Activated naive CD8-positive, alpha-beta T cell treated with anti-CD3 and anti-CD28 coated beads, Interleukin-2, amount 50 U/mL, for 16 hours (primary cell): ENCODE measurements at regions not wholly inside any gene's neighbourhood (a gene's known extent, or its start where the extent isn't known, plus 50 kb on each side); places are given as distances from the start of the nearest gene placed in this dataset.
"Not testable (repeated sequence)": the region's sequence is repeated elsewhere in the genome, so short reads cannot be mapped to it uniquely, and the experiment has no call there.

ENCODE experiments used
- DNase-seq: peaks from one replicate; pipeline ENCODE4 v3.0.0-alpha.2; 2020; ENCODE audit warnings: low read depth, low spot score

DNA sequence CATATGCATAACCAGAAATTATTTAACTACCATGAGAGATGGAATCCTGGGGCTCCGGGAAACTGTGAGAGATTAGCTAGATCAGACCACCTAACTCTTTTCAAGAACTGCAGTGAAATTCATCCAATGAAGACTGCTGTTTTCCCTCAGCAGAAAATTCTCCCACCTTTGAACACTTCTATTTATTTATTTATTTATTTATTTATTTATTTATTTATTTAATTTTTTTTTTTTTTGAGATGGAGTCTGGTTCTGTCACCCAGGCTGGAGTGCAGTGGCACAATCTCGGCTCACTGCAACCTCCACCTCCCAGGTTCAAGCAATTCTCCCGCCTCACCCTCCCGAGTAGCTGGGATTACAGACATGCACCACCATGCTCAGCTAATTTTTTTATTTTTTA, 802.2 kb downstream of the BCL11A start:
- DNase-seq, result not testable (repeated sequence)

DNA sequence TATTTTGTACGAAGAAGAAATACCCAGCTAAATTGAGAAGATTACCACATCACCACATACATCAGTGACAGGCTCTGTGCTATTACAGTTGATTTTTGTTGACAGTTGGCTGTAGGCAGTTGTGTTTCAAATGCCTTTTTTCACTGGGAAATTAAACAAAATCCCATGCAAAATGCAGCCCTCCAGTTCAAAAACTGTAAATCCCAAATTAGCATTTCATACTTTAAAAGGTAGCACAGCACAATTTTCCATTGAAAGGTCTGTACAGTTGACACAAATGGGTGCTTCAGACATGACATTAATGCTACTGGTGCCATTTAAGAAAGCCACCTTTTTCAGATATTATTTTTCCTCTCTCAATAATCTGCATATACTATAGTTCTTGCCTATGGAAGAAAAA, 807.2 kb downstream of the BCL11A start:
- DNase-seq, result no peak

GRCh38 chr2:59745085-59745484, 808.4 kb downstream of the BCL11A start:
- DNase-seq, result no peak

- DNase-seq, result no peak
Observed at GRCh38 chr2:59744436-59744835, 809.0 kb downstream of the BCL11A start.

- no peak for DNase-seq
Observed at GRCh38 chr2:59741840-59742239, 811.6 kb downstream of the BCL11A start.

DNA sequence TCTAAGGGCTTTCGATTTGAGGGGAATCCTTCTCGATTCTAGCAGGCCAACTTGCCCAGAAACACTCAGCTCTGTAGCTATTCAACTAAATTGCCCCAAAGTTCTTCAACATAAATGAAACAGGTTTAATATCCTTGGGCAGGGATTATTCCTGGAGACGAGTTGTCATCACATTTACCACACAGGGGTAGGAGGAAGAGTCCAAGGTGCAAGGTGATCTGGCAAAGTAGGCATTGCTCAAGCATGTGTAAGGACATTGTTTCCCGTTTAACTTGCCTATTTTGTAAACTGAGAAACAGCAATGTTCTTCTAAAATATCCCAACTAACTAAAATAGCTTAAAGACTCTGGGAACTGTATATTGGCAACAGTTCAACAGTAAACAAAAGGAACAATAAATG, 814.3 kb downstream of the BCL11A start:
- DNase-seq, result no peak

DNA sequence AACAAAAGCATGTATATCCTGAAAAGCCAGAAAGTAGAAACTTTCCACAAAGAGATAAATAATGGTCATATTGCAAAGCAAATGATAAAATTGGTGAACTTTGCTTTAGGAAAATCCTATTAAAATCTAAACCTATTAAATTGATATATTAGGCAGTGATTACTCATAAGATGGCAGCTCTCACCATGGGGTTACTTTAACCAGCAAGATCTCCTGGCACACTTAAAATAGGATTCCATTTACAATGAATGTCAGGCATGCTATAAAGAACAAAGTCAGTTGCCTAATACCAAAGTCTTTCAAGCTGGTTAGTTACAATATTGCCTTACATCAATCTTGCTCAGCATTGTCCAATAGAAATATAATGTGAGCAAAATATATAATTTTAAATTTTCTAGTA, 816.2 kb downstream of the BCL11A start:
- DNase-seq, result no peak

DNA sequence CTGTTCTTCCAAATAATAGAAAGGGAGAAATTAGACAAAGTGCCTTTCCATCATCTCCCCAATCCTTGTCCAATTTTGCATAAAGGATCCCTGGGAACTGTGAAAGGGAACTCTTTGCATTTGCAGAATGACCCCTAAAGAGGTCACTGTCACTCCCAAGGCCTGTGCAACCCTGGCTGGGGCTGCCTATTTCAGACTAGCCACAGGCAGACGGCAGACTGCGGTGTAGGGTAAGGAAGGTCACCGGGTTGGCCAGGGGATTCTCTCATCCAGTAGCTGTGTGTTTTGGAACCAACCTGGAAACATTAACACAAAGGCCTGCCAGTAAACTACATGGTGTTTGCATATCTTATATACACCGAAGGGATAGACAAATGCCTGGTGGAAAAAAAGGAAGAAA, 818.7 kb downstream of the BCL11A start:
- no peak for DNase-seq

DNA sequence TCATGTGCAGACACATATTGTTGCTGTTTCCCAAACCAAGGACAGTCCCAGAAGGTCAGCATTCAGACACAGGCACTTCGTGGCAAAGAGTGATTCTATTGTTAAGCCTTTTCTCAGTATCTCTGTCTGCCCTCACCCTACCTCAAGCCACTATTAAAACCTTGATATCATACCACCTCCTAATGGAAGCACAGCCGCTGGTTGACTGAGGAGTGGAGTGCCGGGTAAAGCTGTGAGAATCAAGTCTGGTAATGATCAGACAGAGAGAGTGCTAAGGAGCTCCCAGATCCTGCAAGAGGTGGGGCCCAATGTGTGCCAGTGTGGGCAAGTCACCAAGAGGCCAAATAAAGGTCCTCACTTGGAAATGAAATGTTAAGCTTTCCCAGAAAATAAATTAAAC, 819.5 kb downstream of the BCL11A start:
- no peak for DNase-seq

DNA sequence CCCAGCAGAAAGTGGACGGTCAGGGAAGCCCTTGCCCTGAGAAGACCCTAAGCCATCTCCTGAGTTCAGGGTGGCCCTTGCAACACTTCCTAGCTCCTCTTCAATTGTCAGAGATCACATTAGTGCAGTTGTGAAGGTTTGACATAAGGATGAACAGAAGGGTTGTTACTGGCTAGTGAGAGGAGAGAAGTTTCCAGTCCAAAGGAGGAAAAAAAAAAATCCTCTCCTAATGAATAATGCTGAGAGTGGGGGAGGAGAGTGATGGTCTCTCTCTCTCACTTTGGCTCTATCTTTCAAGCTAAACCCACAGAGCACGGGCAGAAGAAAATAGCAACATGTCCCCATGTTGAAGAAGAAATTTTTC, 819.9 kb downstream of the BCL11A start:
- no peak for DNase-seq

- DNase-seq, result no peak
Observed at GRCh38 chr2:59732871-59733566, 820.4 kb downstream of the BCL11A start.

DNA sequence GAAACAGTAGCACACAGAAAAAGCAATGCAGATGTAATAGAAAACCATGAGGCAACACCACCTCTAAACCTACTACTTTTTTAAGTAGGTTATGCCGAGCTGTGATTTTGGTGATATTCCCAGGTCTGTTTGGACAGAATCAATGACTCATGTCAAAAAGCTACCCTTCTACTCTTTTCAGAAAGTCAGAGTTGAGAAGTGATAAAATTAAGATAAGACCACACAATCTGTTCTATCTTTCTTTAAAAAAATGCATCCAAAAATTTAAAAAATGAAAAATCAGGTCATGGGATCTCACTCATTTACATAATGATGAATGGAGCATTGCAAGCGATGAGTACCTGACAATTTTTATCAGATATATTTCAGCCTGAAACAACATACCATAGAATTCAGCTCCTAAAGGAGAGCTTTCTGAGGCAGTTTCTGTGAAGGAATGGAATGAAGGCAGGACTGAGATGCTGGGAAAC, 826.3 kb downstream of the BCL11A start:
- no peak for DNase-seq

DNA sequence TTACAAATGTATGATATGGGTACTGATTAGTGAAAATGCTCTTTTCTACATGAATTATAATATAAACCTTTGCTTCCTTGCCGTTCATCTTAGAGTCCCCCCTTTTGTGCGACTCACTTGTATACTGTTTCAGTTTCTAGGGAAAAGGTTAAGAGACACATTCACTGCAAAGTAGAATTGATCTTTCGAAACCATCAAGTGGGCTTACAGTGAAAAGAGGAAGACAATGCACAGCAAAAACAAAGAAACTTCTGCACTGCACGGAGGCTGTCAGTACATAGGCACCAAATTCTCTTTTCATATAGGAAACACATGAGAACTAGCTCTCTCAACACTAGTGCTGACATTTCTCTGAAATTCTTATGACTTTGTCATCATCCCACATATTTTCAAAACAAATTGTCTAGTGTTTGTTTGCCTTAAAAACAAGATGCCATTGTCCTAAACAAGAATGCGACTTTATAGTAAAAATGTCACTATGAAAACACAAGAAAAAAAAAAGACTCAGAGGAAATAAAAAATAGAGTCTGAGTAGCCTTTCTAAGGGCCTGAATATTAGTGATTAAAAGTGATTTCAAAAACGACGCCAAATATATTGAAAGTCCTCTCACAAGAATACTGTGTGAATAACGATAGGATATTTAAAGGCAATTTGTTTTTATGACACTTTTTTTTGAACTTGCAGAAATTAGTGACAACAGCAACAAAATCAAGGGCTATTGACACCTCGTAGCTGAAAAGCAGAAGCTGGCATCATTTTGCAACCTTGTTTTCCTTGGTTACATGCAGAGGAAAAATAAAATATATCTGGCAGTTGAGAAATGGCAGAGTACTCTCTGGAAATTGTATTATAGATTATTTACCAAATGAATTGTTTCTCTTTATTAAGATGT, 827.0 kb downstream of the BCL11A start:
- DNase-seq, result no peak

DNA sequence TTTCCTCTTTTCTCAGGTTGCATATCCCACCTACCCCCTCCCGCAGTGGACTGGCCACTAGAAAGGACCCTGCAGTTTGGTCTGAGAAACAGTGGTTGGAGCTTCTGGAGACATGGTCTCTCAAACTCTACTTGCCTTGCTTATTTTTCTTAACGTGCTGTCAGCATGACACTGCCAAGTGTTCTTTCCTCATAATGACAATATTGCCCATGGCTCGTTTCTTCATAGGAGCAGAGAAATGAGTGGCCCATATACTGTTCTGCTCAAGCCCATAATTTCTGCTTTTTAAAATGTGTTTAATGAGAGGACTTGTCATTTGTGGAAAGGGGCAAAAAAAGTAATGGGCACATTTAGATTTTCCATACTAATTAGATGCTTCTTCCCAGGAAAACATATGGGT, 828.7 kb downstream of the BCL11A start:
- DNase-seq, result no peak

- DNase-seq, result no peak
Observed at GRCh38 chr2:59720296-59720866, 833.1 kb downstream of the BCL11A start.

DNA sequence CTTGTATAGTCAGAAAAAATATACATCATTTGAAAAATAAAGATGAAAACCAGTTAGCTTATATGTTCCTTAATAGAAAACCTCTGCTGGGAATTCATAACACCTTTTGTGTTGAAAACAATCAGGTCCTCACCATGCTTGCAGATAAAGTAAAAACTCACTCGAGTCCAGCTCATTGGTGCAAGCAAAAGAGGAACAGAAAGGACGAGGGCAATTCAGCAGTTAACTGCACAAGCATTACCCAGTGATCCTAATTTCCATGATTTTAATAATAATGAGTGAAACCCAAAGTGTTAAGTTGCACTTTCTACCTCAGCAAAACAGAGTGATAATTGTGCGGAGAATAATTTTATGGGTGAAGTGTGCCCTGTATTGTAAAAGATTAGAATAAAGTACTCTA, 839.9 kb downstream of the BCL11A start:
- DNase-seq, result no peak

DNA sequence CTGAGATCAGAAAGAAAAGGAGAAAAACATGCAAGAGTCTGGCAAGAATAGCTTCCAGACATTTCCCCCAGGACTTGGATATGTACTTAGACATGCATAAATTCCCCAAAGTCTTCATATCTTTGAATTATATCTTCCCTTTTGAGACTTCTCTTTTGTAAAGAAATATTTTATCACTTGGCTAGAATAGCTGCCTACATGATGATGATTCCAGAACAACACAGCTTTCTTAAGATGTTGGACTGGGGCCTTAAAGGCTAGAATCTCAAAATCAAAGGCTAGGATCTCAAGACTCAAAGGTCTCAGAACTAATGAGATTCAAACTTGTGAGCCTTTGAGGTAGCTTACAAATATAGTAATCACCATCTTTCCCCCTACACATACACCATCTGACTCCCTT, 842.3 kb downstream of the BCL11A start:
- DNase-seq, result no peak

DNA sequence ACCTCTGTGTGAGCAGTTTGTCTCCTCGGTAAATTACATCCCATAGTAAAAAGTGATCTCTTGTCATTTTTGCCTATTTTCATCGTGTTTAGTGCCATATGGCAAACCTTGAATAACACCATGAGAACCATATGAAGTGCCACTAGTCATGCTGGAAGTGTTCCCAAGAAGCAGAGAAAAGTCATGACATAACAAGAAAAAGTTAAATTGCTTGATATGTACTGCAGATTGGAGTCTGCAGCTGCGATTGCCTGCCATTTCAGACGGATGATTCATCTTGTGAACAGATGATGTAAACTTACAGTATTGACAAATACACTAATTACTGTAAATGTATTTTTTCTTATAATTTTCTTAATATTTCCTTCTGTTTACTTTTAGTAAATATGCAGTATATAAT, 846.7 kb downstream of the BCL11A start:
- DNase-seq, result no peak

- DNase-seq, result no peak
Observed at GRCh38 chr2:59703796-59704195, 849.7 kb downstream of the BCL11A start.

DNA sequence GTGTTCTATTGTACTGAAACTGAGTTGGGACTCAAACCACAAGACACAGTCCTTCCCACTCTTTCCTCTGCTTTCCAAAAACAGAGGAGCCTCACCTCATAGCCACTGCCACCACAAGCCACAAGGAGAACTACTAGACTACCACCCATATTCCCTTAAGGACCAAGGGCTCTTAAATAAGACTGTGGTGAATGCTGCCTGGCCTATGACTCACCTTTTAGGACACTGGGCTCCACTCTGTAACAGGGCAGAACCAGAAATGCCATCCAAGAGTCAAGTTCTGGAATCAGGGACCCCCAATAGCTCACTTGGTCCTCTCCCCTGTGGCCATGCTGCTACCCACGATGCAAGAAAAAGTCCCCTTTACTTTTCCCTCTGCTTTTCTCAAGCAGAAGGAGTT, 851.4 kb downstream of the BCL11A start:
- no peak for DNase-seq

- DNase-seq, result no peak
Observed at GRCh38 chr2:59701271-59701994, 852.0 kb downstream of the BCL11A start.

DNA sequence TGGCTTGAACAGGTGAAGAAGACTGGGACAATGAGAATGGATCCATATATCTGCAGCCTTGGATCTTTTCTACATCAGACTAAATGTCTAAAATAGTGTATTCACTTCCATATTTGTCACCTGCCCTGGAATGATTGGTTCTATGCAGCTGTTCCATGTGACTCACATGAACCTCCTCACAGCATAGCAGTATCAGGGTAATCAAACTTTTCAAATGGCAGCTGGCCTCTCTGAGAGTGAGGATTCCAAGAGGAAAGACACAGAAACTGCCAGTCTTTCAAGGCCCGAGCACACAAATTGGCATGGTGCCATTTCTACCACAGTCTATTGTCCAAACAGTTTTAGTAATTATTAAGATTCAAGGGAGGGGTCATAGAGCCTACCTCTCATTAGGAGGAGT, 859.3 kb downstream of the BCL11A start:
- no peak for DNase-seq
